Ramos (cell line): ENCODE measurements at regions not wholly inside any gene's neighbourhood (a gene's known extent, or its start where the extent isn't known, plus 50 kb on each side); places are given as distances from the start of the nearest gene placed in this dataset.

Experiments
- in situ Hi-C: fragments of 300-500 bp; cut with MboI; formaldehyde crosslinking; loops from one replicate; pipeline ENCODE4 v1.14.3; 2022; ENCODE audit warnings: low sequenced_read_pairs; ENCODE audit not compliant: unreplicated experiment

GRCh38 chr6:14316651-14317386 is 199.2 kb downstream of the CD83 start:
- in situ Hi-C loops: no loop called here

- in situ Hi-C loops: no loop called here
Measured at GRCh38 chr6:14317387-14317970, 199.9 kb downstream of the CD83 start.

- in situ Hi-C loops: no loop called here
Measured at GRCh38 chr6:14320332-14320731, 202.8 kb downstream of the CD83 start.

- in situ Hi-C loops: no loop called here
Measured at GRCh38 chr6:14321992-14322772, 204.6 kb downstream of the CD83 start.

- in situ Hi-C loops: no loop called here
Measured at GRCh38 chr6:14322841-14323240, 205.3 kb downstream of the CD83 start.

- in situ Hi-C loops: no loop called here
Measured at GRCh38 chr6:14326774-14327173, 209.2 kb downstream of the CD83 start.

GRCh38 chr6:14328163-14328562 is 210.6 kb downstream of the CD83 start:
- in situ Hi-C loops: no loop called here

GRCh38 chr6:14333556-14334305 is 216.2 kb downstream of the CD83 start:
- in situ Hi-C loops: no loop called here

- in situ Hi-C loops: no loop called here
Measured at GRCh38 chr6:14335071-14335470, 217.5 kb downstream of the CD83 start.

- in situ Hi-C loops: no loop called here
Measured at GRCh38 chr6:14337152-14337551, 219.6 kb downstream of the CD83 start.

GRCh38 chr6:14339172-14339571 is 221.6 kb downstream of the CD83 start:
- in situ Hi-C loops: no loop called here

GRCh38 chr6:14339711-14340584 is 222.4 kb downstream of the CD83 start:
- in situ Hi-C loops: no loop called here

- in situ Hi-C loops: no loop called here
Measured at GRCh38 chr6:14344486-14344885, 226.9 kb downstream of the CD83 start.

GRCh38 chr6:14348389-14348788 is 230.8 kb downstream of the CD83 start:
- in situ Hi-C loops: no loop called here

- in situ Hi-C loops: no loop called here
Measured at GRCh38 chr6:14349507-14349906, 231.9 kb downstream of the CD83 start.

GRCh38 chr6:14350210-14350609 is 232.6 kb downstream of the CD83 start:
- in situ Hi-C loops: no loop called here

- in situ Hi-C loops: no loop called here
Measured at GRCh38 chr6:14353281-14353680, 235.7 kb downstream of the CD83 start.

GRCh38 chr6:14353798-14354197 is 236.2 kb downstream of the CD83 start:
- in situ Hi-C loops: no loop called here

- in situ Hi-C loops: no loop called here
Measured at GRCh38 chr6:14354919-14355572, 237.5 kb downstream of the CD83 start.
